ENCODE measurements at regions not wholly inside any gene's neighbourhood (a gene's known extent, or its start where the extent isn't known, plus 50 kb on each side); places are given as distances from the start of the nearest gene placed in this dataset.
"Not testable (repeated sequence)": the region's sequence is repeated elsewhere in the genome, so short reads cannot be mapped to it uniquely, and the experiment has no call there.

DNA sequence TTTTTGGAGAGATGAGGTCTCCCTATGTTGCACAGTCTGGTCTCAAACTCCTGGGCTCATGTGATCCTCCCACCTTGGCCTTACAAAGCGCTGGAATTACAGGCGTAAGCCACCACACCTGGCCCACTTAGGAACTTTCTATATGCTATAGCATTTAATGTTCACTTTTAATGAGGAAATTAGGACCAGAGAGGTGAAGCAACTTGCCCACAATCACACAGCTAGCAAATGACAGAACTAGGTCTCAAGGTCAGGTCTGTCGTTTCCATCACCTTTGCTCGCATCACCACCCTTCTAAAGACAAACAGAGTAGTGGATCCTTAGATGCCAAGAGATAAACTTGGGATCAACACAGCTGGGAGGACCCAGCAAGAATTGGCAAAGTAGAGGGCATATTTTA is 381.7 kb downstream of the CD83 start:
- no peak for DNase-seq (ENCODE audit: low spot score)

- no peak for DNase-seq (ENCODE audit: low spot score)
These were observed 382.3 kb downstream of the CD83 start for GRCh38 chr6:14499841-14500240.

- no peak for DNase-seq (ENCODE audit: low spot score)
These were observed 383.2 kb downstream of the CD83 start for GRCh38 chr6:14500809-14501208.

- DNase-seq (ENCODE audit: low spot score): no peak
These were observed 383.7 kb downstream of the CD83 start for GRCh38 chr6:14501240-14501639.

GRCh38 chr6:14501914-14502313 is 384.3 kb downstream of the CD83 start:
- DNase-seq (ENCODE audit: low spot score): no peak

DNA sequence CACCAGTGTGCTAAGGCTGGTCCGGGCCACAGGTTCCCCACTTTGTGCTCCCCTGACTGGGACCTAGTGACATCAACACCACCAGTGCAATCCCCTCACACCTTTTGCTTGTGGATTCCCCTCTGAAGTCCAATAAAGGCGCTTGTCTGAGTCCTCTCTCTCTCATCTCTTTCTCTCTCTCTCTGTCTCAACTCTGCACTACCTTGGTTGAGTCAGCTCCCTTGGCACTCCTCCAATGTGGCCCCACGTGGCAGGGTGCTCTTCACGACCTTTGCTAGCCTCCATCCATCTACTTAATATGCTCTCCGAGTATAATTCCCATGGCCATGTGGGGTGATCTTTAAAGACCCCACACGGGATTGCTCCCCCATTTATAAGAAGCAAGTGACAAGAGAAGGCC is 385.0 kb downstream of the CD83 start:
- no peak for DNase-seq (ENCODE audit: low spot score)

DNA sequence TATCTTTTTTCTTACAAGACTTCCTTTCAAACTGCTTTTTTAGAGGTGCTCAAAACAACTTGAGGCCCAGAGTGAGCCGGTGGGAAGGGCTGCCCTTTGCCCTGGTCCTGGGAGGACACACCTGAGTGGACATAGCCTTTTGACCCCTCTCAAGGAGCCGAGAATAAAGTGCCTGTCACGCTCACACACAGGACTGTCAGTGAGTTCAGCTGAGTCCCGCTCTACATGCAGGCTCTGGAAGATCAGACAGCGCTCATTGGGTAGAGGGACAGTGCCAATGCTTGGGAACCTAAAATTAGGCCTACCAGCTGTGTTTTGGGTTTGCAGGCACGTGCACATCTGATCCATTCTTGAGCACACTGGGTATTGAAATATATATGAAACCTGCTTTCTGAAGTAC is 387.8 kb downstream of the CD83 start:
- DNase-seq (ENCODE audit: low spot score): no peak

DNA sequence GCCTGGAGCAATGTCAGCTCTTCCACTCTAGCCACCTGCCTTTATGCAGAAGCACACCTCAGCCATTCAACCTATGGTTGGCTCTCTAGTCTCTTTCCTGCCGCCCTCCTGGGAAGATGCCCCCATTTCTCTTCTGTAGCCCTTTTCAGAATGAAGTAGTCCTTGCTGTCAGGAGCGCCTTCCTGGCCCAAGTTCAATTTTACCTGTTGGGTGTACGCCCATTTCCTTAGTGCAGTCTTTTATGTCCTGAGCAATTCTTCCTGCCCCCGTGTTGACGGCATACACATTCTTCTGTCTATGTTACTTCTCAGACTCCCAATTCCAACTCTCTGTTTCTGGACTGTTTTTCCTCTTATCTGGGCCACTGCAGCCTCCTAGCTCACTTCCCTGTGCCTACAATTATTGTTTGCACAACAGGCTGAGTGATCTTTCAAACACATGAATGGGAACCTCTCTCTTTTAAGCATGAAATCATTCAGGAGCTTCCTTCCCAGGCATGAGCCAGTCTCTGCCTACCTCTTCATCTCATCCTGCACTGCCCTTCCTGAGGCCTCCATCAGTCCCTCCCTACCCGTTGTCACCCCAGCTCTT is 389.2 kb downstream of the CD83 start:
- DNase-seq (ENCODE audit: low spot score): no peak

DNA sequence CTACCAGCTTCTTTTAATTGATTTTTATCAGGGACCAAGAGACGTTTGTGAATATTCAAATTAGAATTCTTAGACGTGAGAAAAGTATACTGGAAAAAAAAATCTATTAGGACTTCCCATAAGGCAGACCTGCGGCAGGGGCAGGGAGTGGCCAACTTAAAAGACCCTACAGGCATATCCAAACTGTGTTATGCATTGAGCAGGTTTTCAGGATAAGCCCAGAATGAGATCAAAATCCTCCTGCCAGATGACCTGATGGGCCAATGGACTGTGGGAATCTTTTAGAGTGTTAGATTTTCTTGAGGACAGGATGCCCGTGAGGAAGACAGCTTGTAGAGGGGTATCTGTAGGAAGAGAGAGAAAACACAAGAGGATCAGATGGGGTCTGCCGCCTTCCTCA is 391.5 kb downstream of the CD83 start:
- no peak for DNase-seq (ENCODE audit: low spot score)

DNA sequence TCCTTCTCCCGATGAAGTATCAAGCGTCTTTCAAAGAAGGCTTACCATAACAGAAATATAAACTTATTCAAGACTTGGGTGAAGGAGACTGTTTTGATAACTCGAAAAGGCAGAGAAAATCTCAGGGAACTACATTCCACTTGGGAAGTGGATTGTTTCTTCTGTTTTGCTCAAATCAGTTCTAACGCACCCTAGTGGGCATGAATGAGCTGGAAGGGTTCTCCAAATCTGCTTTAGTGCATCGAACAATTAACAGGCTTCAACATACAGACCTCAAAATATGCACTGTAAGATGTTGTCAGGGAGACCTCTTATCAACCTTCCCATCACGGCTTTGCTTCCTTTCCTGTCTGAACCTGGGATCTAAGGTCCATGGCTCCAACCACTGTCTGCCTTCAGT is 392.5 kb downstream of the CD83 start:
- DNase-seq (ENCODE audit: low spot score): no peak

- no peak for DNase-seq (ENCODE audit: low spot score)
These were observed 393.6 kb downstream of the CD83 start for GRCh38 chr6:14511061-14511586.

DNA sequence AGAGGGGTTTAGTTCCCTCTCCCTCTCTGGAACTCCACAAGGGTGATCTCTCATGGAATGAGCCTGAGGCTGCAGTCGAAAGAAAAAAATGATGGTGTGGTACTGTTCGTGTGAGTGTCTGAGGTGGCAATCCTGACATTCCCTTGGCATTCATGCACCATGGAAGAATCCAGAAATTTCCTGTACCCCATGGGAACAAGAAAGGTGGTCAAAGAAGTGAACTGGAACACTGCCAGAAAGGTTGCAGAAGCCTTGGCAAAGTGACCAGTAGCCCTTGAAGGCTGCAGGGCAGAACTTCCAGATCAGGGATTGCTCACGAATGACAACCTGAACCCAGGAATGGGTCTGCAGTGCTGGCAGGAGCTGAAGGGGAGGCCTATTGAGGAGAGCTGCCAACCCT is 394.7 kb downstream of the CD83 start:
- DNase-seq (ENCODE audit: low spot score): no peak

DNA sequence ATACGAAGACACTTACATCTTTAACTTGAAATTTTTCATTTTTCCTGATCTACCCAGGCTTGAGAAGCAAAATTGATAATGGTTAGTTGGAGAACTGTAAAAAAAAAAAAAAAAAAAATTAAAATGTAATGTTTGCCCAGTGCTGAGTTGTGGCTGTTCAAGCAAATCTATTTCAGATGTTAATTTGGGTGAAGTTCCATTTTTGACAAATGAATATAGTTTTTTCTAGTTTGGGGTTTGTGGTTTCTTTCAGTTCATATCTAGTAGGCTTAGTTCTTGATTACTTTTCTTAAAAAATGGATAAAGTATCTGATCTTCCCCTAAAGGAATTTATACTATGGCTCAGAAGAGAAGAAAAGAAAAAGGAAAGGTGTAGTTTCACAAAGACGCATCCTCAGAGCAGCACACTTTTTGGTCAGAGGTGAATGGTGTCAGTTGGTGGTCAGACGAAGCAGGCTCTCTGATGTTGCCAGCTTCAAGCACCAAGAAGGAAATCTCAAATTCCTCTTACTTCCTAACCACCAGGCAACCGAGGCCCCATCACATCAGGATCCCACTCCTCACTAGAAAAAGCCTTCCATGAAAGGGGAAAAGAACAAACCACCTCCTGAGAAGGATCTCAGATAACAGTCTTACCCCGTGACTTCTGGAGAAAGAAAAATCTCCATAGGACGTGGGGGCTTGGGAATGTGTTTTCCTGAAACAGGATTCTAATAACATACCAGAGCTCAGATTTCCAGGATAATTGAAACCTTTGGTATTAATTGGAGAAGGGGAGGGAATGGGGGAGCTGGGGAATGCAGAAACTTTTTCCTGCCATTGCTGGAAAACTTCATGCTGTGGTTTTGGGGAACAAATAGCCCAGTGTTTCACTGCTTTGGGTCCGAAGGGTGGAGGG is 396.2 kb downstream of the CD83 start:
- no peak for DNase-seq (ENCODE audit: low spot score)

GRCh38 chr6:14516956-14517355 is 399.4 kb downstream of the CD83 start:
- no peak for DNase-seq (ENCODE audit: low spot score)

DNA sequence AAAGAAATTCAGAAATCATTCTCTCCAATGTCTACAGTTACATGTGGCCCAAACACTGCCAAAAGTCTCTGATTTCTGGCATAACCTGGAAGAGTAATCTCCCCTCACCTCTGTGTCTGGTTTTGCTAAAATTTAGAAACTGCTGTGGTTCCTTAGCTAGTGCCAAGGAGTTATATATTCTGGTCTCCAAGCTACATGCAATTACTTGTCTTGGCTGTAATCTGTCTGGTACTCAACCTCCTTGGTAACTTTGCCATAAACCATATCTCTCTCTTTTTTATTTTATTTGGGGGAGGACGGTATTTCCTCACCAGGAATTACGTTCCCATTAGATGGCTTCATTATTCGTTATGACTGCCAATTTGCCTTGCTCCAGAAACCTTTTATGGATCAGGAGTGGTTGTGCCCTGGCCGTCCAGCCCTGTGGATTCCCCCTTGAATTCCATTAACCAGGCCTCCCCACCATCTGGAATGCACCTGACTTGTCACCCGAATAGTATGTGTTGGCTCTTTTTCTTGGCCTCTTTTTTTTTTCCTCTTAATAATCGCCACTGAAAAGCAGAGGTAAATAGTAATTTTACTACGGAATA is 400.0 kb downstream of the CD83 start:
- no peak for DNase-seq (ENCODE audit: low spot score)

- no peak for DNase-seq (ENCODE audit: low spot score)
These were observed 401.1 kb downstream of the CD83 start for GRCh38 chr6:14518515-14519217.

DNA sequence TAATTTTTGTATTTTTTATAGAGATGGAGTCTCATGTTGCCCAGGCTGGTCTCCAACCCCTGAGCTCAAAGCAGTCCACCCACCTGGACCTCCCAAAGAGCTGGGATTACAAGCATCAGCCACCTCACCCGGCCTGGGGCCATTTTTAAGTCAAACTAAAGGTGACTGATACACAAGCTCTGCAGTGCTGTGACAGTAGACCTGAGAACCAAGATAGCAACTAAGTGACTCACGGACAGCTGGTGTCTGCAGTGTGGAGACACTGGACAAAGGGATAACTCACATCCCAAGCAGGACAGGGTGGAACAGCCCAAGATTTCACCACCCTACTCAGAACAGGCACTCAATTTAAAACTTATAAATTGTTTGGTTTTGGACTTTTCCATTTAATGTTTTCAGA is 402.5 kb downstream of the CD83 start:
- no peak for DNase-seq (ENCODE audit: low spot score)

- no peak for DNase-seq (ENCODE audit: low spot score)
These were observed 403.0 kb downstream of the CD83 start for GRCh38 chr6:14520536-14520935.

GRCh38 chr6:14521141-14521540 is 403.6 kb downstream of the CD83 start:
- DNase-seq (ENCODE audit: low spot score): no peak

- DNase-seq (ENCODE audit: low spot score): not testable (repeated sequence)
These were observed 404.3 kb downstream of the CD83 start for GRCh38 chr6:14521861-14522260.

- DNase-seq (ENCODE audit: low spot score): no peak
These were observed 406.7 kb downstream of the CD83 start for GRCh38 chr6:14524319-14524718.

GRCh38 chr6:14530385-14530784 is 412.8 kb downstream of the CD83 start:
- no peak for DNase-seq (ENCODE audit: low spot score)

- no peak for DNase-seq (ENCODE audit: low spot score)
These were observed 415.9 kb downstream of the CD83 start for GRCh38 chr6:14533446-14533845.

All from activated CD4-positive, alpha-beta T cell treated with anti-CD3 and anti-CD28 coated beads, Interleukin-2, Interleukin-4, amounts not matched to agents 100 ng/mL and 50 ng/mL, durations not matched to agents 16 hours and 8 hours (primary cell).